Skeletal muscle tissue (tissue), 3 donors: ENCODE measurements at regions not wholly inside any gene's neighbourhood (a gene's known extent, or its start where the extent isn't known, plus 50 kb on each side); places are given as distances from the start of the nearest gene placed in this dataset.

Source experiments
- H3K27ac ChIP-seq: one replicate; pipeline ENCODE4 v1.7.0; 2013; ENCODE audit warnings: mild to moderate bottlenecking, low read depth, low read length, inconsistent platforms
- H3K27me3 ChIP-seq, 3 donors: one replicate each; pipeline ENCODE4 v1.7.0; 2013; ENCODE audit warnings: low read length in 3 of 3; ENCODE audit not compliant: control insufficient read depth in 3 of 3, insufficient read depth in 3 of 3
- H3K36me3 ChIP-seq, 3 donors: one replicate each; pipeline ENCODE4 v1.7.0; 2013; ENCODE audit warnings: low read length in 3 of 3; ENCODE audit not compliant: control insufficient read depth in 3 of 3, insufficient read depth in 3 of 3
- H3K4me1 ChIP-seq, 3 donors: one replicate each; pipeline ENCODE4 v1.7.0; 2013; ENCODE audit warnings: low read length in 3 of 3, mild to moderate bottlenecking in 3 of 3; ENCODE audit not compliant: control insufficient read depth in 3 of 3, insufficient read depth in 3 of 3
- H3K4me3 ChIP-seq, 3 donors: one replicate each; pipeline ENCODE4 v1.7.0; 2013; ENCODE audit warnings: low read length in 3 of 3
- H3K9ac ChIP-seq, 3 donors: one replicate each; pipeline ENCODE4 v1.7.0; 2013; ENCODE audit warnings: low read length in 3 of 3, mild to moderate bottlenecking in 3 of 3, moderate library complexity in 2 of 3, low read depth in 1 of 3
- H3K9me3 ChIP-seq, 3 donors: one replicate each; pipeline ENCODE4 v1.7.0; 2013; ENCODE audit warnings: low read length in 3 of 3; ENCODE audit not compliant: control insufficient read depth in 3 of 3
- donor health status: Osteomylitis.

GRCh38 chr6:148146717-148147462, 195.7 kb upstream of the SASH1 start:
- Histone ChIP-seq H3K4me1 (no peaks in the 10 kb centered on the region), H3K9me3 (no peaks in the 10 kb centered on the region), H3K27me3 (no peaks in the 10 kb centered on the region), H3K36me3 (no peaks in the 10 kb centered on the region), H3K9ac (no peak overlapping the region), H3K4me3 (no peak overlapping the region), H3K27ac (no peak overlapping the region)

GRCh38 chr6:148147463-148147830, 195.2 kb upstream of the SASH1 start:
- Histone ChIP-seq H3K9me3 (no peaks in the 10 kb centered on the region), H3K36me3 (no peaks in the 10 kb centered on the region), H3K4me1 (no peaks in the 10 kb centered on the region), H3K4me3 (no peak overlapping the region), H3K9ac (no peak overlapping the region), H3K27me3 (no peaks in the 10 kb centered on the region), H3K27ac (no peak overlapping the region)

GRCh38 chr6:148151896-148152643, 190.6 kb upstream of the SASH1 start:
- no peaks in the 10 kb centered on the region for H3K36me3 ChIP-seq
- no peaks in the 10 kb centered on the region for H3K27me3 ChIP-seq
- no peak overlapping the region for H3K27ac ChIP-seq
- no peaks in the 10 kb centered on the region for H3K9me3 ChIP-seq
- no peak overlapping the region for H3K4me3 ChIP-seq
- no peaks in the 10 kb centered on the region for H3K4me1 ChIP-seq
- H3K9ac ChIP-seq: no peak overlapping the region

- H3K9ac ChIP-seq: no peak overlapping the region
- no peaks in the 10 kb centered on the region for H3K4me1 ChIP-seq
- no peaks in the 10 kb centered on the region for H3K27me3 ChIP-seq
- no peaks in the 10 kb centered on the region for H3K9me3 ChIP-seq
- no peaks in the 10 kb centered on the region for H3K36me3 ChIP-seq
- H3K27ac ChIP-seq: no peak overlapping the region
- H3K4me3 ChIP-seq: no peak overlapping the region
Measured at GRCh38 chr6:148154668-148155067, 188.0 kb upstream of the SASH1 start.

GRCh38 chr6:148155293-148155692, 187.3 kb upstream of the SASH1 start:
- H3K27ac ChIP-seq: no peak overlapping the region
- no peak overlapping the region for H3K4me3 ChIP-seq
- no peaks in the 10 kb centered on the region for H3K4me1 ChIP-seq
- H3K27me3 ChIP-seq: no peaks in the 10 kb centered on the region
- H3K36me3 ChIP-seq: no peaks in the 10 kb centered on the region
- H3K9ac ChIP-seq: no peak overlapping the region
- H3K9me3 ChIP-seq: no peaks in the 10 kb centered on the region

- H3K27ac ChIP-seq: no peak overlapping the region
- H3K4me1 ChIP-seq: no peaks in the 10 kb centered on the region
- no peaks in the 10 kb centered on the region for H3K9me3 ChIP-seq
- no peak overlapping the region for H3K9ac ChIP-seq
- H3K4me3 ChIP-seq: no peak overlapping the region
- no peaks in the 10 kb centered on the region for H3K27me3 ChIP-seq
- no peaks in the 10 kb centered on the region for H3K36me3 ChIP-seq
Measured at GRCh38 chr6:148157841-148158240, 184.8 kb upstream of the SASH1 start.

GRCh38 chr6:148164645-148165044, 178.0 kb upstream of the SASH1 start:
- Histone ChIP-seq H3K9me3 (no peaks in the 10 kb centered on the region), H3K27ac (no peak overlapping the region), H3K4me3 (no peak overlapping the region), H3K27me3 (no peaks in the 10 kb centered on the region), H3K4me1 (no peaks in the 10 kb centered on the region), H3K9ac (no peak overlapping the region), H3K36me3 (no peaks in the 10 kb centered on the region)

- H3K36me3 ChIP-seq: no peaks in the 10 kb centered on the region
- no peak overlapping the region for H3K27ac ChIP-seq
- H3K4me1 ChIP-seq: no peaks in the 10 kb centered on the region
- no peaks in the 10 kb centered on the region for H3K9me3 ChIP-seq
- no peak overlapping the region for H3K9ac ChIP-seq
- no peaks in the 10 kb centered on the region for H3K27me3 ChIP-seq
- H3K4me3 ChIP-seq: no peak overlapping the region
Measured at GRCh38 chr6:148166339-148166968, 176.2 kb upstream of the SASH1 start.

GRCh38 chr6:148169706-148170105, 172.9 kb upstream of the SASH1 start:
- H3K27ac ChIP-seq: no peak overlapping the region
- no peaks in the 10 kb centered on the region for H3K36me3 ChIP-seq
- H3K27me3 ChIP-seq: no peaks in the 10 kb centered on the region
- no peaks in the 10 kb centered on the region for H3K4me1 ChIP-seq
- H3K9me3 ChIP-seq: no peaks in the 10 kb centered on the region
- no peak overlapping the region for H3K4me3 ChIP-seq
- no peak overlapping the region for H3K9ac ChIP-seq

- Histone ChIP-seq H3K36me3 (no peaks in the 10 kb centered on the region), H3K9ac (no peak overlapping the region), H3K27me3 (no peaks in the 10 kb centered on the region), H3K9me3 (no peaks in the 10 kb centered on the region), H3K4me1 (no peaks in the 10 kb centered on the region), H3K27ac (no peak overlapping the region), H3K4me3 (no peak overlapping the region)
Measured at GRCh38 chr6:148170286-148170685, 172.4 kb upstream of the SASH1 start.
